RWPE2 (cell line): ENCODE measurements at regions not wholly inside any gene's neighbourhood (a gene's known extent, or its start where the extent isn't known, plus 50 kb on each side); places are given as distances from the start of the nearest gene placed in this dataset.
A peak's percentile ranks its signal among the peaks of the same experiment; 100 is the strongest.

Source experiments
- ATAC-seq: fragments of 200-7000 bp; cut with Tn5 transposase; 3 replicates; pipeline ENCODE4 v1.9.1; 2021; ENCODE audit warnings: low read depth
- DNase-seq: peaks from one replicate; pipeline ENCODE4 v3.0.0-alpha.2; 2020; ENCODE audit warnings: low spot score
- H3K27ac ChIP-seq: fragments of 450-650 bp; 2 replicates; pipeline ENCODE4 v1.5.1; 2017; ENCODE audit warnings: mild to moderate bottlenecking; ENCODE audit not compliant: poor library complexity, severe bottlenecking
- H3K27me3 ChIP-seq: fragments of 250-450 bp; sonication (Bioruptor Pico); 2 replicates; pipeline ENCODE4 v1.5.1; 2021; ENCODE audit warnings: mild to moderate bottlenecking, moderate library complexity; ENCODE audit not compliant: insufficient read depth, poor library complexity, severe bottlenecking
- H3K36me3 ChIP-seq: fragments of 250-450 bp; sonication (Bioruptor Pico); 2 replicates; pipeline ENCODE4 v1.5.1; 2020; ENCODE audit warnings: low read depth, mild to moderate bottlenecking, moderate library complexity
- H3K4me1 ChIP-seq: fragments of 250-450 bp; sonication (Bioruptor Pico); 2 replicates; pipeline ENCODE4 v1.5.1; 2021; ENCODE audit warnings: mild to moderate bottlenecking, moderate library complexity; ENCODE audit not compliant: insufficient read depth, poor library complexity, severe bottlenecking
- H3K4me3 ChIP-seq: fragments of 250-450 bp; sonication (Bioruptor Pico); 2 replicates; pipeline ENCODE4 v1.5.1; 2021; ENCODE audit warnings: mild to moderate bottlenecking, moderate library complexity; ENCODE audit not compliant: severe bottlenecking
- H3K9me3 ChIP-seq: fragments of 250-450 bp; sonication (Bioruptor Pico); 2 replicates; pipeline ENCODE4 v1.5.1; 2021; ENCODE audit warnings: mild to moderate bottlenecking, moderate library complexity; ENCODE audit not compliant: severe bottlenecking
- TF ChIP-seq, protein P1 (sequence below): fragments of 450-650 bp; IDR thresholded peaks from one replicate; pipeline ENCODE4 v1.5.1; 2017; ENCODE audit warnings: mild to moderate bottlenecking, moderate library complexity; ENCODE audit not compliant: poor library complexity, severe bottlenecking

DNA sequence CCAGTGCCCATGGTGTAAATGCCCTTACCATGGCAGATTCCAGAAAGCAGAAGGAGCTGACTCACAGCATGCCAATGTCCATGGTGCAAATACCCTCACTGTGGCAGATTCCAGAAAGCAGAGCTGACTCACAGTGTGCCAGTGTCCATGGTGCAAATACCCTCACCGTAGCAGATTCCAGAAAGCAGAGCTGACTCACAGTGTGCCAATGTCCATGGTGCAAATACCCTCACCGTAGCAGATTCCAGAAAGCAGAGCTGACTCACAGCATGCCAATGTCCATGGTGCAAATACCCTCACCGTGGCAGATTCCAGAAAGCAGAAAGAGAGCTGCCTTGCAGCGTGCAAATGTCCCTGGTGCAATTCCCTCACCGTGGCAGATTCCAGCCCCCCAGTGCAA lies 163.8 kb upstream of the SOX1 start:
- no peaks in the 10 kb centered on the region for H3K27me3 ChIP-seq
- DNase-seq (no peak), ATAC-seq (no peak; the same call in 2 of the 3 replicates)
- H3K9me3 ChIP-seq = no peaks in the 10 kb centered on the region
- no peak overlapping the region for H3K4me3 ChIP-seq
- no peaks in the 10 kb centered on the region for H3K36me3 ChIP-seq
- TF ChIP-seq, protein P1, sequence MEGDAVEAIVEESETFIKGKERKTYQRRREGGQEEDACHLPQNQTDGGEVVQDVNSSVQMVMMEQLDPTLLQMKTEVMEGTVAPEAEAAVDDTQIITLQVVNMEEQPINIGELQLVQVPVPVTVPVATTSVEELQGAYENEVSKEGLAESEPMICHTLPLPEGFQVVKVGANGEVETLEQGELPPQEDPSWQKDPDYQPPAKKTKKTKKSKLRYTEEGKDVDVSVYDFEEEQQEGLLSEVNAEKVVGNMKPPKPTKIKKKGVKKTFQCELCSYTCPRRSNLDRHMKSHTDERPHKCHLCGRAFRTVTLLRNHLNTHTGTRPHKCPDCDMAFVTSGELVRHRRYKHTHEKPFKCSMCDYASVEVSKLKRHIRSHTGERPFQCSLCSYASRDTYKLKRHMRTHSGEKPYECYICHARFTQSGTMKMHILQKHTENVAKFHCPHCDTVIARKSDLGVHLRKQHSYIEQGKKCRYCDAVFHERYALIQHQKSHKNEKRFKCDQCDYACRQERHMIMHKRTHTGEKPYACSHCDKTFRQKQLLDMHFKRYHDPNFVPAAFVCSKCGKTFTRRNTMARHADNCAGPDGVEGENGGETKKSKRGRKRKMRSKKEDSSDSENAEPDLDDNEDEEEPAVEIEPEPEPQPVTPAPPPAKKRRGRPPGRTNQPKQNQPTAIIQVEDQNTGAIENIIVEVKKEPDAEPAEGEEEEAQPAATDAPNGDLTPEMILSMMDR = no peak
- H3K4me1 ChIP-seq = no peaks in the 10 kb centered on the region
- no peak overlapping the region for H3K27ac ChIP-seq

DNA sequence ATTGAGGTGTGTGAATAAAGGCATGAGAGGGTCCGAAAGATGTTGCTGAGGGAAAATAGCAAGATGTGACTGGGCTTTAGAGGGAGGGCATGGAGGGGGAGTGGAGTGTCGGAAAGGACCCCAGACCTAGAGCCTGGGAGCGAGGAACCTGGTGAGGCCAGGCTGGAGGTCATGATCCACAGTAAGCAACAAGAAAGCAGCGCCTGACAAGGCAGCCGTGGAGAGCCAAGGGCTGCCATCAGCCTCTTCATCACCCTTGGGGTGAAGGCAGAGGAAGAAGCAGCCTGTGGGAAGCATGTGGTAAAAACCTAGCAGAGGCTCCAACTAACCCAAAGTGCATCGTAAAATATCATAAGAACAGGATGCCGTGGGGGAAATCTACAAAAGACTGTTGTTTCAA lies 162.8 kb upstream of the SOX1 start:
- no peak overlapping the region for H3K27ac ChIP-seq
- TF ChIP-seq, protein P1 = no peak
- H3K9me3 ChIP-seq = no peaks in the 10 kb centered on the region
- no peak overlapping the region for H3K4me3 ChIP-seq
- no peaks in the 10 kb centered on the region for H3K27me3 ChIP-seq
- H3K4me1 ChIP-seq = no peaks in the 10 kb centered on the region
- DNase-seq = peak; percentile 6
- no peaks in the 10 kb centered on the region for H3K36me3 ChIP-seq
- no peak for ATAC-seq

DNA sequence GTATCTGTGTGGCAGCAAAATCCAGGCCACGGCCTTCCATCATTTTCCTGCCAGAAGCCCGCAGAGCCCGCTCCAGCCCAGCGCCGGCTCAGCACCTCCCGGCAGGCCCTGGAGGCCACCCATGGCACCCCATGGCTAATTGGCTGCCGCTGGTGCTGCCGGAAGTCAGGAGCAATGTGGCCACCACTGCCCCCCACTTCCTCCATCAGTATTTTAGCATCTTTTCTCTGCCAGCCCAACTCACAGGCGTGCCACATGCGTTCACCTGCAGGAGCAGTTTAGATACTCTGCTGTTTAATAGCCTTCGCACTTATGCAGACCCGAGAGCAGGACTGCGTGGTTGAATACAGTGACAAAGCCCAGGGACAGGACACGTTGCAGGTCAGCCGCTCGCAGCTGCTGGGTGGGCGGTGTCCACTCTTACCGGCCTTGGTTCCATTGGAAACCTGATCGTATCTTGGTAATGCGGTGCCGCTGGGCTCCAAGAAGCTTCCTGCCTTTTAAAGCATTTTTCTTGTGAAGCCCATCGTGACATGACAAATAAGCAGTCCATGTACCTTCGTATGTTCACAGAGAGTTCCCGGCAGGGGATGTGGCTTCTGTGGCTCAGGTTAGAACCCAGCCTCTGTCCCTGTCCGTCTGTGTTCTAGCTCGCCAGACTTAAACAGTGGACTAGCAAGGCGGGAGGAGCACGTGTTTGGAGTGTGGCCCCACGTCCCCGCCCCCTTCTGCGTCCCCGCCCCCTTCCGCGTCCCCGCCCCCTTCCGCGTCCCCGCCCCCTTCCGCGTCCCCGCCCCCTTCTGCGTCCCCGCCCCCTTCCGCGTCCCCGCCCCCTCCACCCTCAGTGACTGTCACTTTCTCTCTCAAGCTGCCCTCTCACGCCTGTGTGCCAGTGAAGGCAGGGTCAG lies 162.0 kb upstream of the SOX1 start:
- no peak overlapping the region for H3K4me3 ChIP-seq
- no peak for ATAC-seq
- H3K27ac ChIP-seq = no peak overlapping the region
- H3K4me1 ChIP-seq = no peaks in the 10 kb centered on the region
- no peaks in the 10 kb centered on the region for H3K36me3 ChIP-seq
- TF ChIP-seq, protein P1 = no peak
- DNase-seq = peak; percentile 31
- H3K9me3 ChIP-seq = no peaks in the 10 kb centered on the region
- no peaks in the 10 kb centered on the region for H3K27me3 ChIP-seq

DNA sequence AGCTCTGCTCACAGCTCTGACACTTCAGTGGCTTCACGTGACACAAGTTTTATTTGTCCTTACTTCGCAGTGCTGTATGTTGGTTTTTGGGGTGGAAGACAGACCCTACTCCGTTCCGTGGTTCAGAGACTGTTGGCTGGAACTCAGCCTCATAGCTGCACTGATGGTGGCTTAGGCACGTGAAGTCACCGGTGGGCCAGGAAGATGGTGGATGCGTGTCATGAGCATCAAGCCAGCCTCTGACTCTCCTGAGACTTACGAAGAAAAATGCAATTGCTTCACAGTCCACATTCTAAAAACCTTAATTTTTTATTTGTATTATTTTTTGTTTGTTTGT lies 161.4 kb upstream of the SOX1 start:
- H3K27me3 ChIP-seq = no peaks in the 10 kb centered on the region
- H3K9me3 ChIP-seq = no peaks in the 10 kb centered on the region
- no peak for DNase-seq
- ATAC-seq = no peak
- no peak overlapping the region for H3K27ac ChIP-seq
- no peak overlapping the region for H3K4me3 ChIP-seq
- TF ChIP-seq, protein P1 = no peak
- H3K36me3 ChIP-seq = no peaks in the 10 kb centered on the region
- no peaks in the 10 kb centered on the region for H3K4me1 ChIP-seq

DNA sequence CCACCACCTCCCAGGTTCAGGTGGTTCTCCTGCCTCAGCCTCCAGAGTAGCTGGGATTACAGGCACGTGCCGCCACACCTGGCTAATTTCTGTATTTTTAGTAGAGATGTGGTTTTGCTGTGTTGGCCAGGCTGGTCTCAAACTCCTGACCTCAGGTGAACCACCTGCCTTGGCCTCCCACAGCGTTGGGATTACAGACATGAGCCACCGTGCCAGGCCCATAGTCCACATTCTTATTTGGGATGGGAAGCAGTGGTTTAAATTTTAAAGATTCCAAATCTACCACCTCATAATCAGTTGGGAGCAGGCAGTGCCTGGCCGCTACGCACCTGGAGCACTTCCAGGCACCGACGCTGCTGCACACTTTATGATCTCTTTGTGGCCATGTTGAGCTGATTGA lies 160.6 kb upstream of the SOX1 start:
- peak; percentile 11 for DNase-seq
- ATAC-seq = no peak
- no peaks in the 10 kb centered on the region for H3K36me3 ChIP-seq

More for the DNA sequence above, 160.6 kb upstream of the SOX1 start:
- TF ChIP-seq, protein P1 = no peak
- H3K4me3 ChIP-seq = no peak overlapping the region
- no peaks in the 10 kb centered on the region for H3K9me3 ChIP-seq
- no peaks in the 10 kb centered on the region for H3K27me3 ChIP-seq
- H3K4me1 ChIP-seq = no peaks in the 10 kb centered on the region
- H3K27ac ChIP-seq = no peak overlapping the region
